B cell (primary cell): ENCODE measurements at regions not wholly inside any gene's neighbourhood (a gene's known extent, or its start where the extent isn't known, plus 50 kb on each side); places are given as distances from the start of the nearest gene placed in this dataset.

Experiments used
- CTCF ChIP-seq: fragments of 200-600 bp; IDR thresholded peaks from one replicate; pipeline ENCODE4 v1.8.0; 2022; ENCODE audit warnings: antibody characterized with exemption, mild to moderate bottlenecking
- EZH2 ChIP-seq: IDR thresholded peaks from 2 replicates; pipeline ENCODE4 v1.6.1; 2012; ENCODE audit warnings: borderline replicate concordance, low read depth, mild to moderate bottlenecking, moderate library complexity, low read length; ENCODE audit not compliant: insufficient read depth, poor library complexity, severe bottlenecking

- TF ChIP-seq CTCF (no peak), EZH2 (no peak)
Measured at GRCh38 chr20:16848061-16848460, 99.9 kb downstream of the OTOR start.
